ENCODE measurements at regions not wholly inside any gene's neighbourhood (a gene's known extent, or its start where the extent isn't known, plus 50 kb on each side); places are given as distances from the start of the nearest gene placed in this dataset.
"Not testable (repeated sequence)": the region's sequence is repeated elsewhere in the genome, so short reads cannot be mapped to it uniquely, and the experiment has no call there.

- TF ChIP-seq CTCF (IDR thresholded peaks at IDR 0.05; ENCODE audit: low read depth, low read length, poor library complexity, severe bottlenecking); EZH2phosphoT487 (IDR thresholded peaks at IDR 0.05; ENCODE audit: borderline replicate concordance, low read length): not testable (repeated sequence)
These were observed 1158.0 kb downstream of the PCDH9 start for GRCh38 chr13:66072097-66072496.
